ENCODE measurements at regions not wholly inside any gene's neighbourhood (a gene's known extent, or its start where the extent isn't known, plus 50 kb on each side); places are given as distances from the start of the nearest gene placed in this dataset.

DNA sequence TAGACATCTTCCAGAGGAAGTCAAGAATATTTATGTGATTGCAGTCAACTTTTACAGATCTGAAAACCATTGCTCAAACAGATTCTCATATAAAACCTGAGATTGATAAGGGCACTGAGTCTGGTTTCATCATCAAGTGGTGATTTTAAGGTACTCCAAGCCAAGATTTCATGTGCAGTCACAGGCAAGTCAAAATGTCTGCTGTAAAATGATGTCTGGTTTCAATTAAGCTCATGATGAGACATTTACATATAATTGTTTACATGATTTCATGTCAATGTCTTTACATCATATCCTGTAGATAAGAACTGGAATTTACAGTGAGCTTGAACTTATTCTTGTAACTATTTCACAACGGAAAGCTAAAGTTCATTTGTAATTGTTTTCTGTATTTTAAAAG lies 1215.5 kb downstream of the ROBO2 start:
- Histone ChIP-seq H3K27ac (ENCODE audit: extremely low read length, insufficient read depth, low read length) (no peak overlapping the region), H3K4me3 (replicated peaks in 1 of 3; ENCODE audit: insufficient read depth in 1 of 3, low read depth in 2 of 3, low read length in 3 of 3) (no peak overlapping the region), H3K27me3 (ENCODE audit: control insufficient read depth in 1 of 2, insufficient read depth in 2 of 2, low read length in 2 of 2) (no peaks in the 10 kb centered on the region; a peak in 1 of 5 replicates), H3K9me3 (ENCODE audit: low read length) (no peaks in the 10 kb centered on the region), H2AFZ (ENCODE audit: low read length) (no peak overlapping the region), H3K36me3 (replicated peaks in 1 of 2; ENCODE audit: control insufficient read depth in 1 of 2, insufficient read depth in 2 of 2, low read length in 2 of 2) (no peaks in the 10 kb centered on the region), H3K4me2 (ENCODE audit: low read depth, low read length) (no peak overlapping the region), H3K4me1 (ENCODE audit: insufficient read depth, low read length) (no peaks in the 10 kb centered on the region), H3K9ac (ENCODE audit: insufficient read depth, low read depth, low read length) (no peak overlapping the region), H4K20me1 (ENCODE audit: insufficient read depth, low read length) (no peaks in the 10 kb centered on the region), H3K79me2 (ENCODE audit: insufficient read depth, low read length) (no peaks in the 10 kb centered on the region)
- intact Hi-C loops (cut with micrococcal nuclease; ENCODE audit: unreplicated experiment) (no loop called here), in situ Hi-C loops (cut with HindIII; ENCODE audit: extremely low pct_ligation_motif_present, low pct_unique_long_range_greater_than_20kb) (no loop called here)
- CTCF ChIA-PET (ENCODE audit: low intra/inter-chr PET ratio, low total read pairs): no interaction called here
- POLR2A ChIA-PET: no interaction called here
- BruUV-seq (replicated peaks): no TSS peak
- FAIRE-seq: no peak
- DNase-seq (ENCODE audit: low spot score): no peak
- no peak for ATAC-seq
- 0% methylated on average over 1 of the region's 1 CpG for WGBS (ENCODE audit: low lambda C conversion rate)
- TF ChIP-seq SPEN (CRISPR knock-in tag; IDR thresholded peaks at IDR 0.05; ENCODE audit: low read depth) (no peak), HCFC1 (IDR thresholded peaks at IDR 0.05; ENCODE audit: low read depth, low read length) (no peak), TEAD3 (CRISPR knock-in tag; optimal IDR thresholded peaks at IDR 0.05; ENCODE audit: borderline replicate concordance) (no peak), SKI (IDR thresholded peaks at IDR 0.05; ENCODE audit: partially characterized antibody) (no peak), MAF1 (CRISPR knock-in tag; IDR thresholded peaks at IDR 0.05; ENCODE audit: borderline replicate concordance) (no peak)

DNA sequence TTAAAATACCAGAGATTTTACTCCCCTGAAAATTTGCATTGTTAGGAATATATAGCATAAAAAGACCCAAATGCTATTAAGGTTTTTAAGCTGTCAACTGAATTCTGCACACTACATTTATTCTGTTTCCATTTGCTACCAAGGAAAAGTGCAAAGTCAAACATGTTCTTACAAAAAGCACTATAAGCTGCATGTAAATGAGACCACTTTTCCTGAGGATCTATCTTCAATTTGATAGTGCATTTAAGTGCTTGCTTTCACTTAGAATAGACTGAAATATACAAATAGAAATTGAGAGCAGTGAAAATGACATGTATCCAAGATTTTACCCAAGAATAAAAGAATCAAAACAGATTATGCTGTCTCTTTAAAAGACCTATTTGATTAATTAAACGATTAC lies 1216.2 kb downstream of the ROBO2 start:
- POLR2A ChIA-PET: no interaction called here

More for the DNA sequence above, 1216.2 kb downstream of the ROBO2 start:
- no peak overlapping the region for H2AFZ ChIP-seq (ENCODE audit: low read length)
- H3K9ac ChIP-seq (ENCODE audit: insufficient read depth, low read depth, low read length): no peak overlapping the region
- H3K36me3 ChIP-seq (replicated peaks in 1 of 2; ENCODE audit: control insufficient read depth in 1 of 2, insufficient read depth in 2 of 2, low read length in 2 of 2): no peaks in the 10 kb centered on the region
- TF ChIP-seq ZNF230 (CRISPR knock-in tag; IDR thresholded peaks at IDR 0.05) (no peak), PAX8 (CRISPR knock-in tag; IDR thresholded peaks at IDR 0.05; ENCODE audit: borderline replicate concordance) (no peak), ZNF761 (CRISPR knock-in tag; conservative IDR thresholded peaks at IDR 0.05) (no peak), MYNN (CRISPR knock-in tag; IDR thresholded peaks at IDR 0.05; ENCODE audit: low read depth) (no peak)
- ATAC-seq (no peak), DNase-seq (ENCODE audit: low spot score) (no peak), FAIRE-seq (no peak)
- no peaks in the 10 kb centered on the region; a peak in 1 of 5 replicates for H3K27me3 ChIP-seq (ENCODE audit: control insufficient read depth in 1 of 2, insufficient read depth in 2 of 2, low read length in 2 of 2)
- CTCF ChIA-PET (ENCODE audit: low intra/inter-chr PET ratio, low total read pairs): no interaction called here
- no peak overlapping the region for H3K4me2 ChIP-seq (ENCODE audit: low read depth, low read length)
- intact Hi-C loops (cut with micrococcal nuclease; ENCODE audit: unreplicated experiment): no loop called here
- BruUV-seq (replicated peaks): no TSS peak
- in situ Hi-C loops (cut with HindIII; ENCODE audit: extremely low pct_ligation_motif_present, low pct_unique_long_range_greater_than_20kb): no loop called here
- no peaks in the 10 kb centered on the region for H3K9me3 ChIP-seq (ENCODE audit: low read length)
- no peaks in the 10 kb centered on the region for H3K4me1 ChIP-seq (ENCODE audit: insufficient read depth, low read length)
- no peaks in the 10 kb centered on the region for H4K20me1 ChIP-seq (ENCODE audit: insufficient read depth, low read length)
- no peak overlapping the region for H3K4me3 ChIP-seq (replicated peaks in 1 of 3; ENCODE audit: insufficient read depth in 1 of 3, low read depth in 2 of 3, low read length in 3 of 3)
- H3K27ac ChIP-seq (ENCODE audit: extremely low read length, insufficient read depth, low read length): no peak overlapping the region
- no peaks in the 10 kb centered on the region for H3K79me2 ChIP-seq (ENCODE audit: insufficient read depth, low read length)
- WGBS (ENCODE audit: low lambda C conversion rate): 0% methylated on average over 1 of the region's 1 CpG
